HG03442 (cell line): ENCODE measurements at regions not wholly inside any gene's neighbourhood (a gene's known extent, or its start where the extent isn't known, plus 50 kb on each side); places are given as distances from the start of the nearest gene placed in this dataset.
"Not testable (repeated sequence)": the region's sequence is repeated elsewhere in the genome, so short reads cannot be mapped to it uniquely, and the experiment has no call there.

ENCODE experiments used
- ATAC-seq: cut with Tn5 transposase; IDR thresholded peaks from one replicate; pipeline ENCODE4 v1.9.1; 2021; ENCODE audit warnings: mild to moderate bottlenecking, moderate library complexity; ENCODE audit not compliant: unreplicated experiment

DNA sequence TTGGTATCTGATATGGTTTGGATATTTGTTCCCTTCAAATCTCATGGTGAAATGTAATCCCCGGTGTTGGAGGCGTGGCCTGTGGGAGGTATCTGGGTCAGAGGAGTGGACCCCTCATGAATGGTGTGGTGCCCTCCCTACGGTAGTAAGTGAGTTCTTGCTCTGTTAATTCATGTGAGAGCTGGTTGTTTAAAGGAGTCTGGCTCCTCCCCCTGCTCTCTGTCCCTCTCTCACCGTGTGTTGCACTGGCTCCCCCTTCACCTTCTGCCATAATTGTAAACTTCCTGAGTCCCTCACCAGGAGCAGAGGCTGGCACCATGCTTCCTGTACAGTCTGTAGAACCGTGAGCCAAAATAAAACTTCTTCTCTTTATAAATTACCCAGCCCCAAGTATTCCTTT lies 246.9 kb upstream of the AGTR1 start:
- no peak for ATAC-seq

DNA sequence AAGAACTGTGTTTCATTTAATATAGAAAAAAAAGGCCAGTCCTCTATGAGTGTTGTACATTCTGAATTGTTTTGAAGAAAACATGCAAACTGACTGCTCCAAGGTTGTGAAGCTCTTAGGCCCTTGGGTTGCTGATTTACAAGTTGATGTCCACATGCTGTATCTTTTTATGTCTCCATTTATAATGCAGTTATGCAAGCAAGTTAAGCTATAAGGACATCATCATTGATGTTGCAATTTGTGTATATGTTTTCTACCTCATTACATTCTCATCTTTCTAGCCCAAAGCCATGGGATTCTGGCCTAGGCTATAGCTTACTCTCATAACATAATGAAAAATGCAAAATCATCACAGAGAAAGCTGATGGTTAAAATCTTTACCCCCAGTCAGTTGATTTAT lies 245.7 kb upstream of the AGTR1 start:
- ATAC-seq = no peak

DNA sequence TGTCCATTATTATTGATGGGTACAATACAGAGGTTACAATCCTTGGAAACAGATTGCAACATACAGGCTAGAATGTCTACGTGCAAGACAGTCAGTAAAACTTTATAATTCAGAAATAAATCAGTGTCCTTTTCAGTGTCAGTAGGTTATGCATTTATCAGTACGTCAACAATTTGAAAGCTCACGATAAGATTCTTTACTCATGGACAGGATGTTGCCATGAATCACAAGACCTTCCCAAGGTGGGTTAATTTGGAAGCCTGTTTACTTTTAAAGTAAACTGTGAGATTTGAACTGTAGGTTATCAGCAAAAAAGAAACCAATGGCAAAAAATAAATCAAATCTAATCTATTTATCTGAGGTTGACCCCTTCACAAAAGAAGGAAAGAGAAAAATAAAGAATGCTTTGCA lies 243.9 kb upstream of the AGTR1 start:
- ATAC-seq = no peak

DNA sequence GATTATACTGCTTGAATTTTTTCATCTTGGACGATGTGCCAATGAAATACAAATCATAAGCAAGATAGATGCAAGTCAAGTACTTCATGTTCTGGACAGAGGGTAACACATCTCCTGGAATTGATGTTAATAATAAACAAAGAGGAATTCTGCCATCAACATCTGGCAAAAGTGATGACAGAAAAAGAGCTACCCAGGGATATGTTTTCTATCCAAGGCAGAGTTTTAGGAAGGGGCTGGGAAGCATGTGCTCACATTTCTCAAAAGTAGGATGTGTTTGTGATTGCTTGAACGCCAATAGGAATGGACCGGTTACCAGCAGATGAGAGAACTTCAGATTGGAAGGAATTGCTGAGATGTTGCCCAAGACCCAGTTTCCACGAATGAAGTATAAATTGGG lies 242.6 kb upstream of the AGTR1 start:
- ATAC-seq = no peak

GRCh38 chr3:148457886-148458285 lies 239.8 kb upstream of the AGTR1 start:
- ATAC-seq = no peak

GRCh38 chr3:148459931-148460513 lies 237.7 kb upstream of the AGTR1 start:
- no peak for ATAC-seq

GRCh38 chr3:148460686-148461085 lies 237.0 kb upstream of the AGTR1 start:
- ATAC-seq = no peak

DNA sequence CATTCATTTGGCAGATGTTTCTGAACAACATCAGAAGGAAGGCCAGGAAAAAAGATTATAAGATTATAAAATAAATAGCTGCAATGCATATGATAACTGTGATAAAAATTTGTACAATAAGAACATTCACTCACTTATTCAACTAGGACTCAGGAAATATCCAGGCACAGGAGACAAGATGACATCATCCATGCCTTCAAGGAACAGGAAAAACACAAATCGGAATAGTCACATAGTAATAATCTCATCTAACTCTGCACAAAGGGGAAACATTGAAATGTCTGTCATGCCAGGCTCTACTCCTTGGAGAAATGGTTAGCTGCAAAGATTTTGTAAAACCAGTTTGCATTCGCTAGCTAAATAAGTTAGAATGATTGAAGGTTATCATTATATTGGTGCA lies 233.5 kb upstream of the AGTR1 start:
- no peak for ATAC-seq

GRCh38 chr3:148466143-148466542 lies 231.6 kb upstream of the AGTR1 start:
- ATAC-seq = no peak

- ATAC-seq = no peak
Measured at GRCh38 chr3:148466980-148467740, 230.5 kb upstream of the AGTR1 start.

GRCh38 chr3:148477375-148477774 lies 220.3 kb upstream of the AGTR1 start:
- ATAC-seq = no peak

DNA sequence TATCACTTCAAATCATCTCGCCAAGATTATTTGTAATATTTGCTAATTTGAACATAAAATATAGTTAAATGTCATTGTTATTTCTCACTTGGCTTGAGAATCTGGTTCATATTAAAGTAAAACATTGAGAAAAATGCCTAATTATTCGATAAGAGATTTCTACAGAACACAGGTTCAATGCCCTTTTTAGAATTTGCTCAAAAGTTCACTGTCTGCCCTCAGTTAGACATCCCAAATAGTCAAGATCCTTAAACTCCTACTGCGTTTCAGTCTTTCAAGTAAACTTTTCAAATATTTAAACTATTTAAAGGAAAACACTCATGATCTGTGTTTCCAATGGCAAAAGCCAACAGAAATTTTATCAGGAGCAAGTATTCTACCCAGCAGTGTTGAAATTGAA lies 204.1 kb upstream of the AGTR1 start:
- ATAC-seq = no peak

- no peak for ATAC-seq
Measured at GRCh38 chr3:148494451-148494850, 203.3 kb upstream of the AGTR1 start.

DNA sequence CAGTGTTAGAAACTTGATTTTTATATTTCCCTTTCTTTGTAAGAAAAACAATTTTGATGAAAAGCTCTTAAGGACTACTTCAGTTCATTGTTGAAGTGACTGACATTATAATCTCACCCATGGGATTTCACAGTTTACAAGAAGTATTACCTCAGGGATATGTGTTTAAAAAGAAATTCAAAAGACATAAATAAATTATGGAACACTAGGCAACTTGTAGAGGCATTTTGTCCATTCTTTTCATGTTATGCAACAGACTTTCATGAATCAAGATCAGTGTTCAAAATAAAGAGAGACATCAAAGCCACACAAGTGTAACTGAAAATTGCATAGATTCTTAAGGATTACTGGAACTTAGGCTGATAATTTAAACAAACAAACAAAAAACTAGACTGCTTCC lies 196.8 kb upstream of the AGTR1 start:
- ATAC-seq = no peak

DNA sequence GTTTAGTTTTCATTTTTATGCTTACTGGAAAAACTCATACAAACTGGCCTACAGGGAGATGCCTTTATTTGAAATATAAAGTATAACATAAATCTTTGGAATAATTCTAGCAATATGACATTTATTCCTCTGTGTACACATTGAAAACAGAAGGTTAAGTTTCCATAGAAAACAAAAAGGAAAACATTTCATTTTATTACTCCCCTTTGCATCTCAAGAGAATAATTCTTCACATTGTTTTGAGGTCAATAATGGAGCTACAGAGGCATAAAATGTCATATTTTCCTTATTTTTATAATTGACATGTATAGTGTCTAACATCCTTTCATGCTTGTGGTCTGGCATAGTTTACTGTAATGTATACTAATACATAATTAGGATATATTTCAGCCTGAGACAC lies 187.6 kb upstream of the AGTR1 start:
- no peak for ATAC-seq

DNA sequence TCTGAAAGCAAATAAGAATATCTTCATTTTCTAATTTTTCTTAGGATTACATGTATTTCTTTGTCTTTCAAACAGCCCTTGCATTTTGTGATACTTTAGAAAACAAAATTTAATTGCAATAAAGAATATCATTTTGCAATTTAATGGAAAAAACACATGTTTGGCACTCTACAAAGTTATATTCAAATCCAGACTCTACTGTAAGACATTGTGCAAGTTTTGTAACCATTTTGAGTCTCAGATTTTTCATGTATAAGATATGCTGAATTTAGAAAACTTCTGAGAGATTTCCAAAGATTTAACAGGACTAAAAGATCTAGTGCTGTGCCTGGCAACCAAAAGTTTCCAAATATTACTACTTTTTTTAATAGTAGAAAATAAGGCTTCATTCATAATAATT lies 187.1 kb upstream of the AGTR1 start:
- no peak for ATAC-seq

GRCh38 chr3:148512648-148513047 lies 185.1 kb upstream of the AGTR1 start:
- no peak for ATAC-seq

- ATAC-seq = no peak
Measured at GRCh38 chr3:148513096-148513543, 184.6 kb upstream of the AGTR1 start.

DNA sequence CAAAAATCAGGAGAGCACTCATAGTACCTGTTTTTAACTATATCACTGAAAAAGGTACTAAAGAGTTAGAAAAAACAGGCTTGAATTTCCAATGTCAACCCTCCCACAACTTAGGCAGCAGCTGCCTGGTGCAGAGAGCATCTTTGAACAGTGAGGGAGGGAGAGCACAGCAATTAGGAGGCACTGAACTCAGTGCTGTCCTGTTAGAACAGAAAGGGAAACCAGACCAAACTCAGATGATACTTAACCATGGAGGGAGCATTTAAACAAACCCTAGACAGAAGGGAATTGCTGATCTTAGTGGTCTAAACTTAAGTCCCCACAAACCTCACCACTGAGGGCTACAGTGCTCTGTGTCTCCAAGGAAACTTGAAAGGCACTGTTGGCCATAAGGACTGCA lies 179.2 kb upstream of the AGTR1 start:
- ATAC-seq = no peak

GRCh38 chr3:148525621-148526020 lies 172.1 kb upstream of the AGTR1 start:
- not testable (repeated sequence) for ATAC-seq

DNA sequence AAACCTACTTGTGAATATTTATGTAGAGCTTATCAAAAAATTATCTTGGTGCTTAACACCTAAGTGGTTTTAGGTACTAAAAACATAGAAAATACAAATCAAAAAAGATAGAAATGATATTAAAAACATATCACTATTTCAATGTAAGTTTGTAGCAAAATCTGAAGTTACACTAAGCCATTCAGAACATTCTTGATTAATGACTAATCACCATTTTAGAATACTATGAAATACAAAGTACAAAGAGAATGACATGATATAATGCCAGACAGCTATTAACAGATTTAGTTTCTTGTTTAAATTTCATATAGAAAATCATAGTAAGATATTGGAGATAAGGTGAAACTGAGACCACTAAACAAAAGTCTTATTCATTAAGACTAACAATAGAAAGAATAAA lies 169.7 kb upstream of the AGTR1 start:
- no peak for ATAC-seq

DNA sequence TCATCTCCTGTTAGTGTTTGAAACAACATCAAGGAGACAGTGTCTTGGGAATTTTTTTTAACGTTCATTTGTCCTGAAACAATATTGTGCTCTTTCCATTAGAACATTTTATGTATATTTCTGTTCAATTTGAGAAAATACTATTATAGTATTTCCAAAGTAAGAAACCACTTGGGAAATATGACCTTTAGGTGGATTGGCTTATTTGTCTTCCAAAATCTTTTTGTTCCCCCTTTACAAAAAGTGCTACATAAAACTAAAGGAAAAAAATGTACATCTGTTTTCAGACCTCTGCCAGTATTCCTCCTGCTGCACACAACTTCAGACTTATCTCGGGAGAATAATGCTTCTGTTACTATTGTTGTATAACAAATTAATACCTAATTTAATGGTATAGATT lies 165.9 kb upstream of the AGTR1 start:
- no peak for ATAC-seq

GRCh38 chr3:148532326-148532725 lies 165.4 kb upstream of the AGTR1 start:
- no peak for ATAC-seq
